ENCODE measurements at regions not wholly inside any gene's neighbourhood (a gene's known extent, or its start where the extent isn't known, plus 50 kb on each side); places are given as distances from the start of the nearest gene placed in this dataset.

GRCh38 chr16:76038097-76038496 lies 239.1 kb upstream of the CNTNAP4 start:
- no peaks in the 10 kb centered on the region for H3K36me3 ChIP-seq (ENCODE audit: insufficient read depth, low read length)
- H3F3A ChIP-seq (ENCODE audit: insufficient read depth, low read length, poor library complexity, severe bottlenecking), result no peaks in the 10 kb centered on the region
- H3K27me3 ChIP-seq (ENCODE audit: insufficient read depth, low read depth, low read length), result no peaks in the 10 kb centered on the region

DNA sequence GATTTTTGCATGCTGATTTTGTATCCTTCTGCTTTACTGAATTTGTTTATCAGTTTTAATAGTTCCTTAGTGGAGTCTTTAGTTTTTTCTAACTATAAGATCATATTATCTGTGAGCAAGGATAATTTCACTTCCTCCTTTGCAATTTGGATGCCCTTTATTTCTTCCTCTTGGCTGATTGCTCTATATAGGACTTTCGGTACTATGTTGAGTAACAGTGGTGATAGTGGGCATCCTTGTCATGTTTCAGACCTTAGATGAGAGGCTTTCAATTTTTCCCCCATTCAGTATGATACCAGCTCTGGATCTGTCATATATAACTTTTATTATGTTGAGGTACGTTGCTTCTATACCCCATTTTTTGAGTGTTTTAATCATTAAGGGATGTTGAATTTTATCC lies 224.5 kb upstream of the CNTNAP4 start:
- H3K79me2 ChIP-seq (replicated peaks; ENCODE audit: insufficient read depth, low read length), result no peaks in the 10 kb centered on the region
- no peak overlapping the region for H3K4me2 ChIP-seq (ENCODE audit: low read length)
- H2AFZ ChIP-seq (ENCODE audit: low read depth, low read length), result no peak overlapping the region
- H3F3A ChIP-seq (ENCODE audit: insufficient read depth, low read length, poor library complexity, severe bottlenecking), result no peaks in the 10 kb centered on the region
- TF ChIP-seq TAF1 (IDR thresholded peaks at IDR 0.05; ENCODE audit: low read depth) (no peak), MXI1 (conservative IDR thresholded peaks at IDR 0.05; ENCODE audit: poor library complexity, severe bottlenecking) (no peak), POLR2AphosphoS5 (IDR thresholded peaks at IDR 0.05) (no peak), RAD21 (conservative IDR thresholded peaks at IDR 0.05) (no peak)
- TF ChIP-seq, protein P1, sequence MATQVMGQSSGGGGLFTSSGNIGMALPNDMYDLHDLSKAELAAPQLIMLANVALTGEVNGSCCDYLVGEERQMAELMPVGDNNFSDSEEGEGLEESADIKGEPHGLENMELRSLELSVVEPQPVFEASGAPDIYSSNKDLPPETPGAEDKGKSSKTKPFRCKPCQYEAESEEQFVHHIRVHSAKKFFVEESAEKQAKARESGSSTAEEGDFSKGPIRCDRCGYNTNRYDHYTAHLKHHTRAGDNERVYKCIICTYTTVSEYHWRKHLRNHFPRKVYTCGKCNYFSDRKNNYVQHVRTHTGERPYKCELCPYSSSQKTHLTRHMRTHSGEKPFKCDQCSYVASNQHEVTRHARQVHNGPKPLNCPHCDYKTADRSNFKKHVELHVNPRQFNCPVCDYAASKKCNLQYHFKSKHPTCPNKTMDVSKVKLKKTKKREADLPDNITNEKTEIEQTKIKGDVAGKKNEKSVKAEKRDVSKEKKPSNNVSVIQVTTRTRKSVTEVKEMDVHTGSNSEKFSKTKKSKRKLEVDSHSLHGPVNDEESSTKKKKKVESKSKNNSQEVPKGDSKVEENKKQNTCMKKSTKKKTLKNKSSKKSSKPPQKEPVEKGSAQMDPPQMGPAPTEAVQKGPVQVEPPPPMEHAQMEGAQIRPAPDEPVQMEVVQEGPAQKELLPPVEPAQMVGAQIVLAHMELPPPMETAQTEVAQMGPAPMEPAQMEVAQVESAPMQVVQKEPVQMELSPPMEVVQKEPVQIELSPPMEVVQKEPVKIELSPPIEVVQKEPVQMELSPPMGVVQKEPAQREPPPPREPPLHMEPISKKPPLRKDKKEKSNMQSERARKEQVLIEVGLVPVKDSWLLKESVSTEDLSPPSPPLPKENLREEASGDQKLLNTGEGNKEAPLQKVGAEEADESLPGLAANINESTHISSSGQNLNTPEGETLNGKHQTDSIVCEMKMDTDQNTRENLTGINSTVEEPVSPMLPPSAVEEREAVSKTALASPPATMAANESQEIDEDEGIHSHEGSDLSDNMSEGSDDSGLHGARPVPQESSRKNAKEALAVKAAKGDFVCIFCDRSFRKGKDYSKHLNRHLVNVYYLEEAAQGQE (IDR thresholded peaks at IDR 0.05; ENCODE audit: borderline replicate concordance), result no peak
- TF ChIP-seq, protein P2, sequence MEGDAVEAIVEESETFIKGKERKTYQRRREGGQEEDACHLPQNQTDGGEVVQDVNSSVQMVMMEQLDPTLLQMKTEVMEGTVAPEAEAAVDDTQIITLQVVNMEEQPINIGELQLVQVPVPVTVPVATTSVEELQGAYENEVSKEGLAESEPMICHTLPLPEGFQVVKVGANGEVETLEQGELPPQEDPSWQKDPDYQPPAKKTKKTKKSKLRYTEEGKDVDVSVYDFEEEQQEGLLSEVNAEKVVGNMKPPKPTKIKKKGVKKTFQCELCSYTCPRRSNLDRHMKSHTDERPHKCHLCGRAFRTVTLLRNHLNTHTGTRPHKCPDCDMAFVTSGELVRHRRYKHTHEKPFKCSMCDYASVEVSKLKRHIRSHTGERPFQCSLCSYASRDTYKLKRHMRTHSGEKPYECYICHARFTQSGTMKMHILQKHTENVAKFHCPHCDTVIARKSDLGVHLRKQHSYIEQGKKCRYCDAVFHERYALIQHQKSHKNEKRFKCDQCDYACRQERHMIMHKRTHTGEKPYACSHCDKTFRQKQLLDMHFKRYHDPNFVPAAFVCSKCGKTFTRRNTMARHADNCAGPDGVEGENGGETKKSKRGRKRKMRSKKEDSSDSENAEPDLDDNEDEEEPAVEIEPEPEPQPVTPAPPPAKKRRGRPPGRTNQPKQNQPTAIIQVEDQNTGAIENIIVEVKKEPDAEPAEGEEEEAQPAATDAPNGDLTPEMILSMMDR (IDR thresholded peaks at IDR 0.05; ENCODE audit: poor library complexity, severe bottlenecking), result no peak
- no peaks in the 10 kb centered on the region for H3K36me3 ChIP-seq (ENCODE audit: insufficient read depth, low read length)
- no peaks in the 10 kb centered on the region for H3K9me2 ChIP-seq (ENCODE audit: insufficient read depth, low read length)
- H3K4me3 ChIP-seq (ENCODE audit: low read length), result no peak overlapping the region
- no peaks in the 10 kb centered on the region for H4K20me1 ChIP-seq (ENCODE audit: insufficient read depth)
- no peaks in the 10 kb centered on the region for H3K9me3 ChIP-seq (ENCODE audit: low read length)
- no peak overlapping the region for H3K9ac ChIP-seq (ENCODE audit: low read length)
- H3K27me3 ChIP-seq (ENCODE audit: insufficient read depth, low read depth, low read length), result no peaks in the 10 kb centered on the region
- no peak overlapping the region for H3K27ac ChIP-seq (ENCODE audit: low read length)

More at GRCh38 chr16:76038097-76038496, 239.1 kb upstream of the CNTNAP4 start:
- Histone ChIP-seq H3K9me2 (ENCODE audit: insufficient read depth, low read length) (no peaks in the 10 kb centered on the region), H4K20me1 (ENCODE audit: insufficient read depth) (no peaks in the 10 kb centered on the region), H3K4me2 (ENCODE audit: low read length) (no peak overlapping the region), H3K4me3 (ENCODE audit: low read length) (no peak overlapping the region), H3K79me2 (replicated peaks; ENCODE audit: insufficient read depth, low read length) (no peaks in the 10 kb centered on the region), H3K27ac (ENCODE audit: low read length) (no peak overlapping the region), H3K9ac (ENCODE audit: low read length) (no peak overlapping the region), H2AFZ (ENCODE audit: low read depth, low read length) (no peak overlapping the region), H3K9me3 (ENCODE audit: low read length) (no peaks in the 10 kb centered on the region)
- TF ChIP-seq TAF1 (IDR thresholded peaks at IDR 0.05; ENCODE audit: low read depth) (no peak), RAD21 (conservative IDR thresholded peaks at IDR 0.05) (no peak), MXI1 (conservative IDR thresholded peaks at IDR 0.05; ENCODE audit: poor library complexity, severe bottlenecking) (no peak), POLR2AphosphoS5 (IDR thresholded peaks at IDR 0.05) (no peak)
- TF ChIP-seq, protein P2 (IDR thresholded peaks at IDR 0.05; ENCODE audit: poor library complexity, severe bottlenecking), result no peak

Data from neural cell (in vitro differentiated cells).